ENCODE measurements at regions not wholly inside any gene's neighbourhood (a gene's known extent, or its start where the extent isn't known, plus 50 kb on each side); places are given as distances from the start of the nearest gene placed in this dataset.

GRCh38 chr16:49000594-49000993, 281.0 kb downstream of the CBLN1 start:
- H3K27ac ChIP-seq (ENCODE audit: low read depth, low read length), result no peak overlapping the region
- H3K36me3 ChIP-seq (ENCODE audit: control insufficient read depth, low read length), result no peaks in the 10 kb centered on the region
- no peak for TF ChIP-seq EZH2phosphoT487 (IDR thresholded peaks at IDR 0.05; ENCODE audit: borderline replicate concordance, low read length)
- TF ChIP-seq, protein P1, sequence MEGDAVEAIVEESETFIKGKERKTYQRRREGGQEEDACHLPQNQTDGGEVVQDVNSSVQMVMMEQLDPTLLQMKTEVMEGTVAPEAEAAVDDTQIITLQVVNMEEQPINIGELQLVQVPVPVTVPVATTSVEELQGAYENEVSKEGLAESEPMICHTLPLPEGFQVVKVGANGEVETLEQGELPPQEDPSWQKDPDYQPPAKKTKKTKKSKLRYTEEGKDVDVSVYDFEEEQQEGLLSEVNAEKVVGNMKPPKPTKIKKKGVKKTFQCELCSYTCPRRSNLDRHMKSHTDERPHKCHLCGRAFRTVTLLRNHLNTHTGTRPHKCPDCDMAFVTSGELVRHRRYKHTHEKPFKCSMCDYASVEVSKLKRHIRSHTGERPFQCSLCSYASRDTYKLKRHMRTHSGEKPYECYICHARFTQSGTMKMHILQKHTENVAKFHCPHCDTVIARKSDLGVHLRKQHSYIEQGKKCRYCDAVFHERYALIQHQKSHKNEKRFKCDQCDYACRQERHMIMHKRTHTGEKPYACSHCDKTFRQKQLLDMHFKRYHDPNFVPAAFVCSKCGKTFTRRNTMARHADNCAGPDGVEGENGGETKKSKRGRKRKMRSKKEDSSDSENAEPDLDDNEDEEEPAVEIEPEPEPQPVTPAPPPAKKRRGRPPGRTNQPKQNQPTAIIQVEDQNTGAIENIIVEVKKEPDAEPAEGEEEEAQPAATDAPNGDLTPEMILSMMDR (IDR thresholded peaks at IDR 0.05; ENCODE audit: low read depth, low read length, poor library complexity, severe bottlenecking), result peak; percentile 77
- no peak overlapping the region for H3K4me2 ChIP-seq (ENCODE audit: low read length)
- no peaks in the 10 kb centered on the region for H3F3A ChIP-seq (ENCODE audit: control insufficient read depth, insufficient read depth)
- H3K9me3 ChIP-seq (ENCODE audit: control insufficient read depth, insufficient read depth, low read length), result no peaks in the 10 kb centered on the region
- no peaks in the 10 kb centered on the region for H3K4me1 ChIP-seq (ENCODE audit: control insufficient read depth, low read length)
- H3K4me3 ChIP-seq (ENCODE audit: low read length), result no peak overlapping the region
- H3K9me2 ChIP-seq (replicated peaks; ENCODE audit: control insufficient read depth, low read length), result no peaks in the 10 kb centered on the region
- no peaks in the 10 kb centered on the region for H3K27me3 ChIP-seq (ENCODE audit: control insufficient read depth, low read length)
- H4K20me1 ChIP-seq (ENCODE audit: control insufficient read depth, insufficient read depth, low read depth, low read length), result no peaks in the 10 kb centered on the region
- no peaks in the 10 kb centered on the region for H3K79me2 ChIP-seq (ENCODE audit: control insufficient read depth, low read length)

GRCh38 chr16:48999508-48999907, 282.1 kb downstream of the CBLN1 start:
- Histone ChIP-seq H3K9me3 (ENCODE audit: control insufficient read depth, insufficient read depth, low read length) (no peaks in the 10 kb centered on the region), H3F3A (ENCODE audit: control insufficient read depth, insufficient read depth) (no peaks in the 10 kb centered on the region), H3K4me1 (ENCODE audit: control insufficient read depth, low read length) (no peaks in the 10 kb centered on the region)

DNA sequence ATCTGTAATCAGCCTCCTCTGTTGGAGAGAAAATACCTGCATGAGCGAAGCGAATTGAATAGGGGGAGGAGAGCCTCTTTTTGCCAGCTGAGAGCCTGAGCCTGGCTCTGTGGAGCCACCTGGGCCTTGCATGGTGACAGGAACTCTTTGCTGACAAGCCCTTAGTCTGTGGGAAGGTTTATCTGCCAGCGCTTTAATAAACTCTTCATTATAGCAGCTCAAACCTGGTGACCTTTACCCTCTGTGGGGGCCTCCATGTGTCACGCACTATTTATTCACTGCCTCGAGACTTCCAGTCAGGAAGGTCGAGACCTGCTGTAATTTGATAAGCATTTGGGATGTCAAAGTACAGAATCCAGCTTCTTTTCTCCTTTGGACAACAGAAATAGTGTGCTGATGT, 282.6 kb downstream of the CBLN1 start:
- H3K4me1 ChIP-seq (ENCODE audit: control insufficient read depth, low read length), result no peaks in the 10 kb centered on the region
- H3F3A ChIP-seq (ENCODE audit: control insufficient read depth, insufficient read depth), result no peaks in the 10 kb centered on the region
- H3K9me3 ChIP-seq (ENCODE audit: control insufficient read depth, insufficient read depth, low read length), result no peaks in the 10 kb centered on the region
- H3K36me3 ChIP-seq (ENCODE audit: control insufficient read depth, low read length), result no peaks in the 10 kb centered on the region
- no peak overlapping the region for H3K27ac ChIP-seq (ENCODE audit: low read depth, low read length)
- H3K9me2 ChIP-seq (replicated peaks; ENCODE audit: control insufficient read depth, low read length), result no peaks in the 10 kb centered on the region
- H3K27me3 ChIP-seq (ENCODE audit: control insufficient read depth, low read length), result no peaks in the 10 kb centered on the region
- TF ChIP-seq, protein P1 (IDR thresholded peaks at IDR 0.05; ENCODE audit: low read depth, low read length, poor library complexity, severe bottlenecking), result no peak
- TF ChIP-seq EZH2phosphoT487 (IDR thresholded peaks at IDR 0.05; ENCODE audit: borderline replicate concordance, low read length), result no peak
- no peaks in the 10 kb centered on the region for H4K20me1 ChIP-seq (ENCODE audit: control insufficient read depth, insufficient read depth, low read depth, low read length)
- H3K79me2 ChIP-seq (ENCODE audit: control insufficient read depth, low read length), result no peaks in the 10 kb centered on the region
- no peak overlapping the region for H3K4me2 ChIP-seq (ENCODE audit: low read length)
- no peak overlapping the region for H3K4me3 ChIP-seq (ENCODE audit: low read length)

More at GRCh38 chr16:48999508-48999907, 282.1 kb downstream of the CBLN1 start:
- H3K9me2 ChIP-seq (replicated peaks; ENCODE audit: control insufficient read depth, low read length), result no peaks in the 10 kb centered on the region
- H4K20me1 ChIP-seq (ENCODE audit: control insufficient read depth, insufficient read depth, low read depth, low read length), result no peaks in the 10 kb centered on the region
- H3K4me2 ChIP-seq (ENCODE audit: low read length), result no peak overlapping the region
- H3K36me3 ChIP-seq (ENCODE audit: control insufficient read depth, low read length), result no peaks in the 10 kb centered on the region
- H3K79me2 ChIP-seq (ENCODE audit: control insufficient read depth, low read length), result no peaks in the 10 kb centered on the region
- no peak overlapping the region for H3K4me3 ChIP-seq (ENCODE audit: low read length)
- no peak overlapping the region for H3K27ac ChIP-seq (ENCODE audit: low read depth, low read length)
- no peaks in the 10 kb centered on the region for H3K27me3 ChIP-seq (ENCODE audit: control insufficient read depth, low read length)
- TF ChIP-seq, protein P1 (IDR thresholded peaks at IDR 0.05; ENCODE audit: low read depth, low read length, poor library complexity, severe bottlenecking), result no peak
- TF ChIP-seq EZH2phosphoT487 (IDR thresholded peaks at IDR 0.05; ENCODE audit: borderline replicate concordance, low read length), result no peak

- TF ChIP-seq EZH2phosphoT487 (IDR thresholded peaks at IDR 0.05; ENCODE audit: borderline replicate concordance, low read length), result no peak
- TF ChIP-seq, protein P1 (IDR thresholded peaks at IDR 0.05; ENCODE audit: low read depth, low read length, poor library complexity, severe bottlenecking), result no peak
- Histone ChIP-seq H3K4me3 (ENCODE audit: low read length) (no peak overlapping the region), H3K79me2 (ENCODE audit: control insufficient read depth, low read length) (no peaks in the 10 kb centered on the region), H4K20me1 (ENCODE audit: control insufficient read depth, insufficient read depth, low read depth, low read length) (no peaks in the 10 kb centered on the region), H3K27ac (ENCODE audit: low read depth, low read length) (no peak overlapping the region), H3K4me2 (ENCODE audit: low read length) (no peak overlapping the region), H3K4me1 (ENCODE audit: control insufficient read depth, low read length) (no peaks in the 10 kb centered on the region), H3K36me3 (ENCODE audit: control insufficient read depth, low read length) (no peaks in the 10 kb centered on the region), H3K9me3 (ENCODE audit: control insufficient read depth, insufficient read depth, low read length) (no peaks in the 10 kb centered on the region), H3K27me3 (ENCODE audit: control insufficient read depth, low read length) (no peaks in the 10 kb centered on the region), H3K9me2 (replicated peaks; ENCODE audit: control insufficient read depth, low read length) (no peaks in the 10 kb centered on the region), H3F3A (ENCODE audit: control insufficient read depth, insufficient read depth) (no peaks in the 10 kb centered on the region)
Observed at GRCh38 chr16:48997946-48998345, 283.7 kb downstream of the CBLN1 start.
